LNCAP (cell line): ENCODE measurements at regions not wholly inside any gene's neighbourhood (a gene's known extent, or its start where the extent isn't known, plus 50 kb on each side); places are given as distances from the start of the nearest gene placed in this dataset.

ENCODE experiments used
- CTCF ChIP-seq: fragments of 450-650 bp; IDR thresholded peaks from 2 replicates; pipeline ENCODE4 v1.5.1; 2017; ENCODE audit warnings: mild to moderate bottlenecking

- TF ChIP-seq CTCF = no peak
Measured at GRCh38 chr6:27154696-27155095, 92.8 kb upstream of the PRSS16 start.

DNA sequence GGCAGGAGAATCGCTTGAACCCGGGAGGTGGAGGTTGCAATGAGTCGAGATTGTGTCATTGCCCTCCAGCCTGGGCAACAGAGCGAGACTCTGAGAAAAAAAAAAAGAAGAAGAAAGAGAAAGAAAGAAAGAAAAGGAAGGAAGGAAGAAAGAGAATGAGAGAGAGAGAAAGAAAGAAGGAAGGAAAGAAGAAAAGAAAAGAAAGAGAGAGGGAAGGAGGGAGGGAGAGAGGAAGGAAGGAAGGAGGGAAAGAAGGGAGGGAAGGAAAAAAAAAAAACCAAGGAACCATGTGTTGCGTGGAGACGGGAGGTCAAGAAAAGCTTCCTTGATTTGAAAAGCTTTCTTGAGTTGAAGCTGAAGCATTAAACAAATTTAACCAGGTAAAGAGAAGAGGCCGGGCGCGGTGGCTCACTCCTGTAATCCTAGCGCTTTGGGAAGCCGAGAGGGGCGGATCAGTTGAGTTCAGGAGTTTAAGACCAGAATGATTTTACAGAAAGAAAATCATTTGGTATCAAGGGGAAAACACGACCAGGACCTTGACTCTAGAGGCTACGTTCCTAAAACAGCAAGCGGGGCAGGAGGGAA is 90.5 kb upstream of the PRSS16 start:
- TF ChIP-seq CTCF = no peak

DNA sequence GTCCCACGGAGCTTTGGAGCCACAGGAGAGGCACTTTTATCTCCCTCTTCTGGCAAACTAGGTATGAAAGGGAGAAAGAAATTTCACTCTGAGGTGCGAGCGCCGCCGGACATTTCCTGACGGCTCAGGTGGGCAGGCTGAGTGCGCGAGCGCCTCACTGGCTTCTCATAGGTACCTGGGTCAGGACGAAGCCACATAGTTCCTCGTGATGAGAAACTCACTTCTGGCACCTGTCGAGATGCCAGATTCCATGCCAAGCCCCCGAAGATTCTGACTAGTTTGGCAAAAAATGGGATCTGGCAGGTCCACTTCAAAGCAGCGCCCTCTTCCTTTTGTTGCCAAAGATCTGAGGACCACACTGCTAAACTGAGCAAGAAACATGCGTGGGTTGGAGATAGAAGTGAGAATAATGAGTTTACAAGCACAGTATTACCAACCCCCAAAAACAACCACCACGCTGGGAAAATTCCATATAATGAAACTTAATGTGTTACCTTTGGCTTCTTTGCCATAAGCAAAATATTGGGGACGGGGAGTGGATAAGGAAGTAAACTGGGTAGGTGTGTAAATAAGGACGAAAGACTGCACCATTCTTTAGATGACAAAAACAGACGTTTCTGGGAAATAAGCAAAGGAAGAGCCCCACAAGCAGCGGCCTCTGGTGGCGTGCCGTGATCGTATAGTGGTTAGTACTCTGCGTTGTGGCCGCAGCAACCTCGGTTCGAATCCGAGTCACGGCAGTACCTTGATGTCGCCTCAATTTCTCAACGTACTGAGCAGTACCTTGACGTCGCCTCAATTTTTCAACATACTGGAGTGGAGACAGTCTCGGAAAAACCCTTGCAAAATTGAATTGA is 89.8 kb upstream of the PRSS16 start:
- TF ChIP-seq CTCF = peak; percentile 32

GRCh38 chr6:27158316-27158643 is 89.2 kb upstream of the PRSS16 start:
- TF ChIP-seq CTCF = no peak

GRCh38 chr6:27159725-27160124 is 87.8 kb upstream of the PRSS16 start:
- TF ChIP-seq CTCF = no peak

- TF ChIP-seq CTCF = no peak
Measured at GRCh38 chr6:27161115-27161514, 86.4 kb upstream of the PRSS16 start.

DNA sequence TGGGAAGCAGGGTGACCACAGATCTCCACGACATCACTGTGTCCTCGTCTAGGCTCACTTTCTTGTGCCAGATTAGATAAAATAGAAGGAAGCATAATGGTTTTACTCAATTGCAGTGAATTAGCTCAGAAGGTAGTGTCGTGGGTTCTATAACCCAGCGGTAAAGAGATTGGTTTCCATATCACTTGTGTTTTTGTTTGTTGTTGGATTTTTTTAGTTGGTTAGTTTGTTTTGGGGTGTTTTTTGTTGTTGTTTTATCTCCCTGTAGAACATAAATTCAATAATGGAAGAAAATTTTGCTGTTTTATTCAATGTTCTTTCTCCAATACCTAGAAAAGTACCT is 85.9 kb upstream of the PRSS16 start:
- TF ChIP-seq CTCF = no peak
